ENCODE measurements at regions not wholly inside any gene's neighbourhood (a gene's known extent, or its start where the extent isn't known, plus 50 kb on each side); places are given as distances from the start of the nearest gene placed in this dataset.
A peak's percentile ranks its signal among the peaks of the same experiment; 100 is the strongest.

GRCh38 chr2:145653553-145653952 lies 1133.6 kb upstream of the ZEB2 start:
- peak; percentile 31 for DNase-seq (ENCODE audit: low spot score)
- H3K4me1 ChIP-seq (ENCODE audit: insufficient read depth, low read length, poor library complexity, severe bottlenecking), result peaks cover 59% of the 10 kb centered on the region
- ChIA-PET POLR2A (ENCODE audit: low non-redundant PET) (no interaction called here), CTCF (no interaction called here)
- intact Hi-C loops (cut with micrococcal nuclease; ENCODE audit: unreplicated experiment), result loop anchor here (1.0 to 10.0 kb wide), 2 partner anchors 606 to 661 kb away; no protein-coding TSS in a partner anchor
- H3K9me3 ChIP-seq (ENCODE audit: low read depth, low read length, poor library complexity, severe bottlenecking), result no peaks in the 10 kb centered on the region
- no peak overlapping the region for H3K4me3 ChIP-seq (ENCODE audit: low read depth, low read length, poor library complexity, severe bottlenecking)
- BruUV-seq (replicated peaks), result TSS peak; percentile 73
- no peaks in the 10 kb centered on the region for H3K27me3 ChIP-seq (replicated peaks; ENCODE audit: insufficient read depth, low read depth, low read length, poor library complexity)
- H3K27ac ChIP-seq (ENCODE audit: low read depth, low read length, poor library complexity, severe bottlenecking), result peak overlapping the region; percentile 83
- H3K36me3 ChIP-seq (ENCODE audit: insufficient read depth, low read length, poor library complexity, severe bottlenecking), result no peaks in the 10 kb centered on the region
- TF ChIP-seq CTCF (conservative IDR thresholded peaks at IDR 0.05; ENCODE audit: low read depth, low read length) (no peak), EZH2 (IDR thresholded peaks at IDR 0.05; ENCODE audit: borderline replicate concordance, low read depth, low read length, poor library complexity, severe bottlenecking) (no peak)

GRCh38 chr2:145652571-145653545 lies 1132.9 kb upstream of the ZEB2 start:
- H3K4me3 ChIP-seq (ENCODE audit: low read depth, low read length, poor library complexity, severe bottlenecking), result no peak overlapping the region
- H3K36me3 ChIP-seq (ENCODE audit: insufficient read depth, low read length, poor library complexity, severe bottlenecking), result no peaks in the 10 kb centered on the region
- POLR2A ChIA-PET (ENCODE audit: low non-redundant PET), result no interaction called here
- peak overlapping the region; percentile 83 for H3K27ac ChIP-seq (ENCODE audit: low read depth, low read length, poor library complexity, severe bottlenecking)
- BruUV-seq (replicated peaks), result TSS peak; percentile 73
- no peak for TF ChIP-seq CTCF (conservative IDR thresholded peaks at IDR 0.05; ENCODE audit: low read depth, low read length)
- no peak for TF ChIP-seq EZH2 (IDR thresholded peaks at IDR 0.05; ENCODE audit: borderline replicate concordance, low read depth, low read length, poor library complexity, severe bottlenecking)
- peaks cover 59% of the 10 kb centered on the region for H3K4me1 ChIP-seq (ENCODE audit: insufficient read depth, low read length, poor library complexity, severe bottlenecking)
- peak; percentile 90 for DNase-seq (ENCODE audit: low spot score)
- CTCF ChIA-PET, result no interaction called here
- H3K9me3 ChIP-seq (ENCODE audit: low read depth, low read length, poor library complexity, severe bottlenecking), result no peaks in the 10 kb centered on the region
- H3K27me3 ChIP-seq (replicated peaks; ENCODE audit: insufficient read depth, low read depth, low read length, poor library complexity), result no peaks in the 10 kb centered on the region
- intact Hi-C loops (cut with micrococcal nuclease; ENCODE audit: unreplicated experiment), result loop anchor here (1.0 to 10.0 kb wide), 2 partner anchors 606 to 662 kb away; no protein-coding TSS in a partner anchor

- intact Hi-C loops (cut with micrococcal nuclease; ENCODE audit: unreplicated experiment), result loop anchor here (10.0 kb wide), 1 partner anchor 663 kb away; no protein-coding TSS in a partner anchor
- no peak overlapping the region for H3K4me3 ChIP-seq (ENCODE audit: low read depth, low read length, poor library complexity, severe bottlenecking)
- TF ChIP-seq EZH2 (IDR thresholded peaks at IDR 0.05; ENCODE audit: borderline replicate concordance, low read depth, low read length, poor library complexity, severe bottlenecking) (no peak), CTCF (conservative IDR thresholded peaks at IDR 0.05; ENCODE audit: low read depth, low read length) (no peak)
- peak overlapping the region; percentile 83 for H3K27ac ChIP-seq (ENCODE audit: low read depth, low read length, poor library complexity, severe bottlenecking)
- peaks cover 57% of the 10 kb centered on the region for H3K4me1 ChIP-seq (ENCODE audit: insufficient read depth, low read length, poor library complexity, severe bottlenecking)
- BruUV-seq (replicated peaks), result no TSS peak
- ChIA-PET CTCF (no interaction called here), POLR2A (ENCODE audit: low non-redundant PET) (no interaction called here)
- no peaks in the 10 kb centered on the region for H3K27me3 ChIP-seq (replicated peaks; ENCODE audit: insufficient read depth, low read depth, low read length, poor library complexity)
- no peaks in the 10 kb centered on the region for H3K9me3 ChIP-seq (ENCODE audit: low read depth, low read length, poor library complexity, severe bottlenecking)
- H3K36me3 ChIP-seq (ENCODE audit: insufficient read depth, low read length, poor library complexity, severe bottlenecking), result no peaks in the 10 kb centered on the region
- peak; percentile 60 for DNase-seq (ENCODE audit: low spot score)
Measured at GRCh38 chr2:145652036-145652435, 1132.1 kb upstream of the ZEB2 start.
